Type B pancreatic cell (in vitro differentiated cells): ENCODE measurements at regions not wholly inside any gene's neighbourhood (a gene's known extent, or its start where the extent isn't known, plus 50 kb on each side); places are given as distances from the start of the nearest gene placed in this dataset.
"Not testable (repeated sequence)": the region's sequence is repeated elsewhere in the genome, so short reads cannot be mapped to it uniquely, and the experiment has no call there.

ENCODE experiments used
- DNase-seq: peaks from one replicate; pipeline ENCODE4 v3.0.0; 2021; ENCODE audit warnings: mixed read lengths; ENCODE audit not compliant: unreplicated experiment; ENCODE audit errors: extremely low spot score
- H3K27ac Mint-ChIP-seq: 2 replicates; pipeline ENCODE4 v1.8.0; 2021; ENCODE audit warnings: mild to moderate bottlenecking, mixed read lengths
- H3K27me3 Mint-ChIP-seq: 2 replicates; pipeline ENCODE4 v1.8.0; 2021; ENCODE audit warnings: mixed read lengths
- H3K36me3 Mint-ChIP-seq: 2 replicates; pipeline ENCODE4 v1.8.0; 2021; ENCODE audit warnings: mixed read lengths
- H3K4me1 Mint-ChIP-seq: one replicate; pipeline ENCODE4 v1.8.0; 2021; ENCODE audit warnings: mixed read lengths; ENCODE audit not compliant: unreplicated experiment
- H3K4me3 Mint-ChIP-seq: 2 replicates; pipeline ENCODE4 v1.8.0; 2021; ENCODE audit warnings: mild to moderate bottlenecking, mixed read lengths
- H3K9me3 Mint-ChIP-seq: 2 replicates; pipeline ENCODE4 v1.8.0; 2021; ENCODE audit warnings: mixed read lengths
- TF ChIP-seq, protein P1 (sequence below): fragments of 200-600 bp; sonication (generic); conservative IDR thresholded peaks from 2 replicates; pipeline ENCODE4 v1.5.0; 2021; ENCODE audit warnings: antibody characterized with exemption, mild to moderate bottlenecking

DNA sequence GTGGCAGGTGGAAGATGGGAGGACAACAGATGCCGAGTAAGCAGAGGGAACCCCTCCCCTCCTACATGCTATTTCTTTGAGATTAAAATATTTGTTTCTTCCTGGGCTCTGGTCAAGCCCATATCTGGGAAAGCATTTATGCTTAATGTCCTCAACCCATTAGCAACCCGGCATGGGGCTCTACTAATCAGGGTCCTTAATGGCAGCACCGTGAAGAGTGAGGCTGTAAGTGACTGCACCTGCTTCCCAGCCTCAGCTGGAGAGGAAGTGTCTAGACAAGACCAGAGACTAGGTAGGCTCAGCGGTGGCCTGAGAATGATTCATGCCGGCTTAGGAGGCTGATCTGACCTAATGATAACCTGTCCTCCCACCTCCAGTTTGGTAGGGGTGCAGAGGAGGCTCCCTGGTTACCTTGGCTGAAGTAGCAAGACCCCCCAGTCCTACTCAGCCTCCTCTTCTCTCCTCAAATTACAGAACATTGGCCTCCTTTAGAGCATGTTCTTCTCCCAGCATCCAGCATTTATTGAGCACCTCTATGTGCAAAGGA, 61.3 kb upstream of the HSPA9 start:
- DNase-seq: no peak
- no peaks in the 10 kb centered on the region for H3K9me3 Mint-ChIP-seq
- H3K4me1 Mint-ChIP-seq: peaks cover 42% of the 10 kb centered on the region
- H3K27ac Mint-ChIP-seq: no peak overlapping the region
- H3K4me3 Mint-ChIP-seq: no peak overlapping the region
- TF ChIP-seq, protein P1, sequence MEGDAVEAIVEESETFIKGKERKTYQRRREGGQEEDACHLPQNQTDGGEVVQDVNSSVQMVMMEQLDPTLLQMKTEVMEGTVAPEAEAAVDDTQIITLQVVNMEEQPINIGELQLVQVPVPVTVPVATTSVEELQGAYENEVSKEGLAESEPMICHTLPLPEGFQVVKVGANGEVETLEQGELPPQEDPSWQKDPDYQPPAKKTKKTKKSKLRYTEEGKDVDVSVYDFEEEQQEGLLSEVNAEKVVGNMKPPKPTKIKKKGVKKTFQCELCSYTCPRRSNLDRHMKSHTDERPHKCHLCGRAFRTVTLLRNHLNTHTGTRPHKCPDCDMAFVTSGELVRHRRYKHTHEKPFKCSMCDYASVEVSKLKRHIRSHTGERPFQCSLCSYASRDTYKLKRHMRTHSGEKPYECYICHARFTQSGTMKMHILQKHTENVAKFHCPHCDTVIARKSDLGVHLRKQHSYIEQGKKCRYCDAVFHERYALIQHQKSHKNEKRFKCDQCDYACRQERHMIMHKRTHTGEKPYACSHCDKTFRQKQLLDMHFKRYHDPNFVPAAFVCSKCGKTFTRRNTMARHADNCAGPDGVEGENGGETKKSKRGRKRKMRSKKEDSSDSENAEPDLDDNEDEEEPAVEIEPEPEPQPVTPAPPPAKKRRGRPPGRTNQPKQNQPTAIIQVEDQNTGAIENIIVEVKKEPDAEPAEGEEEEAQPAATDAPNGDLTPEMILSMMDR: no peak
- H3K27me3 Mint-ChIP-seq: no peaks in the 10 kb centered on the region
- no peaks in the 10 kb centered on the region for H3K36me3 Mint-ChIP-seq

DNA sequence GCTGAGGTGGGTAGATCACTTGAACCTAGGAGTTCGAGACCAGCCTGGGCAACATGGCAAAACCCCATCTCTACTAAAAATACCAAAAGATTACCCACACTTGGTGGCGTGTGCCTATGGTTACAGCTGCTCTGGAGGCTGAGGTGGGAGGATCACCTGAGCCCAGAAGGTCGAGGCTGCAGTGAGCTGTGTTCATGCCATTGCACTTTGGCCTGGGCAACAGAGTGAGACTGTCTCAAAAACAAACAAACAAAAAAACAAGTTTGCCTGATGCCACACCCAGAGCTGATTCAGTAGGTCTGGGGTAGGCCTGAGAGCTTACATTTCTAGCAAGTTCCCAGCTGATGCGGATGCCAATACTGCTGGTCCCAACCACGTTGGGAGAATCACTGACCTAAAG, 60.5 kb upstream of the HSPA9 start:
- peak overlapping the region; percentile 66 for H3K4me3 Mint-ChIP-seq
- peaks cover 37% of the 10 kb centered on the region for H3K4me1 Mint-ChIP-seq
- no peaks in the 10 kb centered on the region for H3K9me3 Mint-ChIP-seq
- H3K27ac Mint-ChIP-seq: peak overlapping the region; percentile 23
- DNase-seq: no peak
- no peaks in the 10 kb centered on the region for H3K36me3 Mint-ChIP-seq
- TF ChIP-seq, protein P1: no peak
- H3K27me3 Mint-ChIP-seq: no peaks in the 10 kb centered on the region

DNA sequence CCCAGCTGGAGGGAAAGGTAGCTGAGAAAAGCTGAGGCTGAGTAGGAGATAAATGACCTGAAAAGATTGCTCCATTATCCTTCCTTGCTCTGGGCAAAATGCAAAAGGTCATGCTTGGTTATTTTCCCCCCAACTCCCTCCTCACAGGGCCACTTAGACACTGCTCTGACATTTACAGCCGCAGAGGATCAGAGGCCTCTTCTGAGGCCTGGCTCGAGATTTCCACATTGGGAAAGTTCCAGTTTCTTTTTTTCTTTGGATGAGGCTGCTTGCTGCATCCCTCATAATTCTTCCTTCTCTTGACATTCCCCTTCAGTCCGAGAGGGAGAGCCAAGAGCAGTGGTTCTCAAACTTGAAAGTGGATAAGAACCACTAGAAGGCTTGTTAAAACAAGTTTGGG, 60.1 kb upstream of the HSPA9 start:
- Mint-ChIP-seq H3K27me3 (no peaks in the 10 kb centered on the region), H3K36me3 (no peaks in the 10 kb centered on the region), H3K4me1 (peaks cover 32% of the 10 kb centered on the region), H3K4me3 (peak overlapping the region; percentile 66), H3K27ac (peak overlapping the region; percentile 23), H3K9me3 (no peaks in the 10 kb centered on the region)
- DNase-seq: no peak
- TF ChIP-seq, protein P1: no peak

DNA sequence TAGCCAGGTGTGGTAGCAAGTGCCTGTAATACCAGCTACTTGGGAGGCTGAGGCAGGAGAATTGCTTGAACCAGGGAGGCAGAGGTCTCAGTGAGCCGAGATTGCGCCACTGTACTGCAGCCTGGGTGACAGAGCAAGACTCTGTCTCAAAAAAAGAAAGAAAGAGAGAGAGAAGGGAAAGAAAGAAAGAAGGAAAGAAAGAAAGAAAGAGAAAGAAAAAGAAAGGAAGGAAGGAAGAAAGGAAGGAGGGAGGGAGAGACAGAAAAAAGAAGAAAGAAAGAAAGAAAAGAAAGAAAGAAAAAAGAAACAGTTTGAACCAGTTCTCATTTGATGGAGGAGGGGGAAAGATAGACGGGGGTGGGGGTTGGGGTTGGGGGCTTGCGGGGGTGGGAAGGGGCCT, 59.6 kb upstream of the HSPA9 start:
- Mint-ChIP-seq H3K27ac (peak overlapping the region; percentile 23), H3K4me3 (peak overlapping the region; percentile 66), H3K4me1 (peaks cover 28% of the 10 kb centered on the region)
- H3K27me3 Mint-ChIP-seq, DNase-seq, H3K36me3 Mint-ChIP-seq, H3K9me3 Mint-ChIP-seq: not testable (repeated sequence)

DNA sequence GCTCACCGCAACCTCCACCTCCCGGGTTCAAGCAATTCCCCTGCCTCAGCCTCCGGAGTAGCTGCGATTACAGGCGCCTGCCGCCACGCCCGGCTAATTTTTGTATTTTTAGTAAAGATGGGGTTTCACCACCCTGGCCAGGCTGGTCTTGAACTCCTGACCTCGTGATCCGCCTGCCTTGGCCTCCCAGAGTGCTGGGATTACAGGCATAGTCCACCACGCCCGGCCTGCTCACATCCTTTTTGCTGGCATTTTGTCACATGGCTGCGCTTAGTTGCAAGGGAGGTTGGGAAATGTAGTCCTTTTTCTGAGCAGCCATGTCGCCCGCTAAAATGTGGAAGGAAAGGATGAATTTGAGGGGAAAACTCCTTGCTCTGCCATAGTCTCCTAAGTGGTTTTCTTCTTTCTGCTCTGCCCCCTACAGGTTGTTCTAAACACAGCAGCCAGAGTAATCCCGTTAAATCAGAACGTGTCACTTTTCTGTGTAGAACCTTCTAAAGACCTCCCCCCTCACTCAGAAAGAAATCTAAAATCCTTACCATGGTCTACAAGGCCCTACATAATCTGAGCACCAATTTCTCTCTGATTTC, 57.8 kb upstream of the HSPA9 start:
- TF ChIP-seq, protein P1: peak; percentile 75
- peak overlapping the region; percentile 9 for H3K4me3 Mint-ChIP-seq
- H3K36me3 Mint-ChIP-seq: no peaks in the 10 kb centered on the region
- H3K27me3 Mint-ChIP-seq: no peaks in the 10 kb centered on the region
- peaks cover 22% of the 10 kb centered on the region for H3K4me1 Mint-ChIP-seq
- DNase-seq: no peak
- no peaks in the 10 kb centered on the region for H3K9me3 Mint-ChIP-seq
- H3K27ac Mint-ChIP-seq: peak overlapping the region; percentile 50

DNA sequence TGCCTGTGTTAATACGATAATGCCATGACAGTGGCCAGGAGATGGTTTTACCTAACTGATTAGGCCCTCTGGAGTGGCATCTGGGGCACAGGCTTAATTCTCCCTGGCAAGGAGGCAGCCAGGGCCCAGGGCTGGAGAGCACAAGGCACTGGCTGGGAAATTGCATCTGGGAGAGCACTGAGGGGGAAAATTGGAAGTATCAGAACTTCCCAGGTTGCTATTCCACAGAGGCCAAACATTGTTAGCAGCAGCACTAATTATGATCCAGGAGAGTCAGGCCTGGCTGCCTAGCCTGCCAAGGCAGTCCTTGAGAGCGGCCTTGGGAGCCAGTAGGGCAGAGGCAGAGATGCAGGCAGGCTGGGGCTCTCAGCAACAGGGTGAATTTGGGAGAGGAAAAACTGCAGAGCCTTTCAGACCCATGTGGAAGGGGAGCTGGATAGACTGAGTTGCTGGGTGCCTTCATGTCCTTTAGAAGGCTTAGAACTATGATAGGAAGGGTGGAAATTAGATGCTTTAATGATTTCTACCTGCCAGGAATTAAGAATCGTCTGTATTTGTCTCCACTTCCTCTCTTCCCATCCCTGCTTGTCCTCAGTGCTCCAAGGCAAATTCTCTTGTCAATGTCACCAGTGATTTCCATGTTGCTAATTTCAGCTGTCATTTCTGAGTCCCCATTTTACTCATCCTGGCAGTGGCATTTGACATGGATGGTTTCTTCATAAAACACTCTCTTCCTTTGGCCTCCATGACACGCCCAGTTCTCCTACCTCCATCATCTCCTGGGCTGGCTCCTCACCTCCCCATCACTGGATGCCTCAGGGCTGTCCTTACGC, 56.1 kb upstream of the HSPA9 start:
- TF ChIP-seq, protein P1: no peak
- H3K27ac Mint-ChIP-seq: peak overlapping the region; percentile 52
- no peaks in the 10 kb centered on the region for H3K27me3 Mint-ChIP-seq
- H3K4me3 Mint-ChIP-seq: peak overlapping the region; percentile 22
- H3K4me1 Mint-ChIP-seq: peaks cover 29% of the 10 kb centered on the region
- H3K9me3 Mint-ChIP-seq: peaks cover 4% of the 10 kb centered on the region
- no peaks in the 10 kb centered on the region for H3K36me3 Mint-ChIP-seq
- DNase-seq: no peak
